Inferior parietal cortex (tissue), 1 donor: ENCODE measurements at regions not wholly inside any gene's neighbourhood (a gene's known extent, or its start where the extent isn't known, plus 50 kb on each side); places are given as distances from the start of the nearest gene placed in this dataset.

Experiments
- DNase-seq: peaks from one replicate; pipeline ENCODE4 v3.0.0-alpha.2; 2016; ENCODE audit errors: extremely low spot score

DNA sequence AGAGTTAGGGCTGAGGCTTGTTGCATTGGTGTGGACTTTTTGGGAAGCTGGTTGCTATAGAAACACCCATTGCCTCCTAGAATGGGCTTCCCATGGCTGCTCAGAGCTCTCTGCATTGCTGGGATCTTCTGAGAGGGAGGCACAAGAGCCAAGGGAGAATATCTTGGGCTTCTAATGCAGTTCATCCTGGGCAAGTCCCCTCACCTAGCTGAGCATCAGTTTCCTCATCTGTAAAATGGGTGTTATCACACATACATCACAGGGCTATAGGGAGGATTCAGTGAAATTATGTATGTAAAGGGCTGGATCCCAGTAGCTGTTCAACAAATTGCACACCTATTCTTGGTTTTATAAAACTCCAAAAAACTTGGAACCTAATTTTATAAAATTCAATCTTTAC, 106.1 kb upstream of the ALDH1B1 start:
- DNase-seq, result no peak

DNA sequence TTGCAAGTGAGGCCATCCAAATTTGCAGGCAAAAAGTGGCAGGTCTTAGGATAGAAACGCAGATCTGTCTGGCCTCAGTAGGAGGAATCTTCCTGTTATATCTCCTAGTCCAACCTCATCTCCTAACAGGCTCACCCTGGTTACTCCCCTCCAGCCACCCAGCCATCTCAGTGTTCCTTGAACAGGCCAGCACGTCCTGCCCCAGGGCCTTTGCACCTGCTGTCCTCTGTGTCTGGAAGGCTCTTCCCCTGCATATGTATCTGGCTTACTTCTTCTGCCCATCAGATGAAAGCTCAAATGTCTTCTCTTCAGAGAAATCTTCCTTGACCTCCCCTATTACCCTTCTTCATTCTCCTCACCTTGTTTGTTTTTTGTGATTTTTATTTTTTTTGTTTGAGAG, 107.3 kb upstream of the ALDH1B1 start:
- DNase-seq, result no peak

DNA sequence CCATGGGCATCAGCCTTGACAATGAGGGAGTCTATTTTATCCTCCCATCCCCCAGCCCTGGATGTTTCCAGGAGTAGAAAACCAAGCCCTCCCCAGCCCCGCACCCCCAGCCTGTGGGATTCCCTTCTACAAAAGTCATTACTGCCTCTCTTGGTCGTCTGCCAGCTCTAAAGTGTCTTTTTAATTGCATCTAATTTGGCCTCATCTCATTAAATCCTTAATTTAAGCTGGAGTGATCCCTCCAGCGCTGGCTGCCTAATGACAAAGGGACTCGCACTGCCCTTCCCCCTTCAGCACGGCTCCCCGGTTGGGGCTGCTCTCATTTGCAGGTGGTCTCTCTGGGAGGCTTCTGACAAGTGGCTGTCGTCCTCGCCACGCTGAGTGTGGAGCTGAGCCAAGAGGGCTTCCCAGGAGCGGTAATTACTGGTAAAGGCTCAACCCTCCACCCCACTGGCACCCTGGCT, 107.9 kb upstream of the ALDH1B1 start:
- DNase-seq, result no peak

DNA sequence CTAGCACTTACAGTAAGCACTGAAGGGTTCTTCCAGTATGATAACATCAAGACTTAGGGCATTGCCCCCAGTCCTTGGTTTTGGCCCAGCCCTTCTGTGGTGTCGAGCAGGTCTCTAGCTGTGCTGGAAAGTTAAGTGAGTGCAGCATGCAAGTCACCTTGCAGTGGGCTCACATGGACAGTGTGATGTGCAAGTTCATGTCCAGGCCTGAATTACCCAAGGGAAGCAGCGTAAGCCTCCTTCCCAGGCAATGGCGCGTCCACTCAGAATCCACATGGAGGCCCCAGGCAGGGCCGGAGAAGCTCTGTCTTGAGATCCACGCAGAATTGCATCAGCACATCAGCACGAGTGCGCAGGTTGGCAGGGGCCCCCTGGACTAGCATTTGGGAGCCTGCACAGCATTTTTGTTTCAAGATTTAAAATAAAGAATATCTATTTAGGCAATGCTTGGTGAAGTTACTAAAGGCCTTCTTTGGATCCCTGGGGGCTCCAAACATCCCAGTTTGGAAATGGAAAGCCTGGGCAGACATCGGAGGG, 108.4 kb upstream of the ALDH1B1 start:
- DNase-seq, result no peak

DNA sequence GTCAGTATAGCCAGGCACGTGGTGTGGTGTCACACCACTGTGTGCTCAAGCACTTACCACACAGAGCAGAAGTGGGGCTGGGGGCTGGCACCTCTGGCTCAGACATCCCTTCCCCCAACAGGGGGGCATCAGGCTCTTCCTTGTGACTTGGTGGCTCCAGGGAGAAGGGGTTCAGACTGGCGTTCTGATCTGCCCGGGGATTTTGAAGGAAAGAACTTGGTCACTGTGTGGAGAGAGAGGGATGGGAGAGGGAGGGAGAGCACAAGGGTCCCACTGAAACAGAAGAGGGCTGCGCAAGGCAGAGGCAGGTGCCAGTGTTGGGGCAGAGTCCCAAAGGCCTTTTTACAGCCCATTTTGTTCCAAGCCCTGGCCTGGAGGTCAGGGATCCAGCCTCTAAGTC, 109.7 kb upstream of the ALDH1B1 start:
- no peak for DNase-seq

DNA sequence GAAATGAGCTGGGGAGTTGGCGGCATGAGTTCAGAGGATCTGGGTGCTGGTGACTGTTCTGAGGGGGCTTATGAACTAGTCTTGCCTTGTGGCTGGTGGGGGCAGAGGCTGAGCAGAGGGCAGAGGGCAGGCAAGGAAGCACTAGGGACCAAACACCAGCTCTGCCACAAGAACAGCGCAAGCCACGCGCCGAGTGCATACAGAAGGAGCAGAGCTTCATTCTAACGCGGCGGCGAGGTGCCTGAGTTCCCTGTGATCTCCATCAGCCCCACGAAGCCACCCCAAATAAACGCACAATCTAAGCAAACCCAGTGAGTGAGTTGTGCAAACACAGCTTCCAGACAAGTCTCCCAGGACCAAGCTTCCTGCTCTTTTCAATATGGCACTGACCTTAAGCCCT, 110.6 kb upstream of the ALDH1B1 start:
- DNase-seq, result no peak

DNA sequence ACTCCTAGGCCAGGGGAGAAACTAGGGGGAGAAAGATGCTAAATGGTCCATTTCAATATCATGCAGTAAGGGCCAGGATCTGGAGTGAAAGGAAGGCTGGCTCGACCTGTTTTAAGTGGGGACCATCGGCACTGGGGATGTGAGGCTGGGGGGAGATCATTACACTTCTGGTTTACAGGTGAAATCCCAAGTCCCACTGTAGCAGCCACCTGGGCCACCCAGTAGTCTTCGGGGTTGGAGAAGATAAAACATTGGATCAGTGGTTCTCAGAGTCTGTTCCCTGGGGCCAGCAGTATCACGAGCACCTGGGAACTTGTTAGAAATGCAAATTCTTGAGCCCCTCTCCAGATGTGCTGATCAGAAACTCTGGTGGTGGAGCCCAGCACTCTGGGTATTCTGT, 111.3 kb upstream of the ALDH1B1 start:
- DNase-seq, result no peak

DNA sequence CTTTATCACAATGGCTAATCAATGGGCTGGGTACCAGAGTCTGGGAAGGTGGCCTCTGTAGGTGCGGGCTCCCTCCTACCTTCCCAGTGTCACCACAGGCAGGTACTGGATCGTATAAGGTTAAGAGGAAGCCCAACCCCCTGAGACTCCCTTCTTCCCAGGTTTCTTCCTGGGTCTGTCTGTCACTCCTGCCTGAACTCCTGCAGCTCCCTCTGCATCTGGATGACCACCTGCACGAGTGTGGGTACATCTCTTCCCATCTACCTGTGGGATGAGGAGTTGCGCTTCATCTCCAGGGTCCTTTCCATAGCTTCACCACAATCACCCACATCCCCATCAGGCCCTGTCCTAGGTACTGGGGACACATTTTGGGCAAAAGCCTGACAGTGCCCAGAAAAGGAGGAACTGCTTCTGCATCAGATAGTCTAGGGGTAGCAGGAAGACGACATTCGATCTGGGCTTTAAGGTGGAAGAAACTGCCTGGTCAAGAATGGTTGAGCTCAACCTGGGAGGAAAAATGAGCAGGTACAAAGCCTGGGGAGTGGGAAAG, 112.2 kb upstream of the ALDH1B1 start:
- no peak for DNase-seq

DNA sequence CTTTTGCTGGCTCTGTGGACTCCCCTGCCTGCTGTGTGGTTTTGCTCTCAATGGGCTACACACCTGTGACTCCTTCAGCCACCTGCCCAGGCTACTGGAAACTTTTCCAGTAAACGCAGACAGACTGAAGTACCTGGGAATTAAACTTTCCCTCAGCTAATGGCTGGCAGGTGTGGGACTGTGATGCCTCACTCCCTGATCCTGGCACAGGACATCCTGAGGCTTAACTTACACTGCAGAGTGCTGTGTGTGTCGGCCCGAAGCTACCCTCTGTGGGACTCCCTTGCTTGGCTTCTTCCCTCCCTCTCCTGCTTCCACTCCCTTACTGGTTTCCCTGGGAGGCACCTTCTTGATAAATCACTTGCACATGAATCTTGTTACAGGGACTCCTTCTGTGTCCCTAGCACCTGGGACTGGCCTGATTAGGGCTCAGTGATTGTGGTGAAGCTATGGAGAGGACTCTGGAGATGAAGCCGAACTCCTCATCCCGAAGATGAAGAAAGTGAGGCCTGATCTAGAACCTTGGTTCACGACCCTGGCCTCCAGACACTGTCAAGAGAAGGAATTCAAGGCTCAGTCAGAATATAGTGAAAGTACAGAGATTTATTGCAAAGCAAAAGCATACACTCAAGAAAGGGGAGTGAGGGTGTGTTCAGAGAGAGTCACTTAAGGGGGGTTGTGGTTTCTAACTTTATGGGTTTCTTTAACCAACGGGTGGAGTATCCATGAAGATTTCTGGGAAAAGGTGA, 113.4 kb upstream of the ALDH1B1 start:
- DNase-seq, result no peak

DNA sequence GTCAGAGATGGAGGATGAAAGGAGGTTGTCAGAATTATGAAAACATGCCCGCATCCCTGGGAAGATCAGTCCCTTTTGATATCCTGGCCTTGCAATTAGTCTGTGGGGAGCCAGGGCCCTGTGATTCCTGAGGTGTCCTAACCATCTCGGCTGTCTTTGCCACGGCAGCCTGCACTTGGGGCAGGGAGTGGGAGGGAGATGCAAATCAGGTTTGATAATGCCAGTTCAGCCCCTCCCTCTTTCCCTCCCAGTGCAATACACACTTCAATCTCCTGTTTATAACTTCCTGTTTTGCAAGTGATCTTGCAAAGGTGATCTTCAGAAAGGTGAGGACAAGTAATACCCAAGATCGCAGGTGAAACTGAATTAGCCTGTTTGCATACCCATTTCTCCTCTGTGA, 114.0 kb upstream of the ALDH1B1 start:
- DNase-seq, result no peak

DNA sequence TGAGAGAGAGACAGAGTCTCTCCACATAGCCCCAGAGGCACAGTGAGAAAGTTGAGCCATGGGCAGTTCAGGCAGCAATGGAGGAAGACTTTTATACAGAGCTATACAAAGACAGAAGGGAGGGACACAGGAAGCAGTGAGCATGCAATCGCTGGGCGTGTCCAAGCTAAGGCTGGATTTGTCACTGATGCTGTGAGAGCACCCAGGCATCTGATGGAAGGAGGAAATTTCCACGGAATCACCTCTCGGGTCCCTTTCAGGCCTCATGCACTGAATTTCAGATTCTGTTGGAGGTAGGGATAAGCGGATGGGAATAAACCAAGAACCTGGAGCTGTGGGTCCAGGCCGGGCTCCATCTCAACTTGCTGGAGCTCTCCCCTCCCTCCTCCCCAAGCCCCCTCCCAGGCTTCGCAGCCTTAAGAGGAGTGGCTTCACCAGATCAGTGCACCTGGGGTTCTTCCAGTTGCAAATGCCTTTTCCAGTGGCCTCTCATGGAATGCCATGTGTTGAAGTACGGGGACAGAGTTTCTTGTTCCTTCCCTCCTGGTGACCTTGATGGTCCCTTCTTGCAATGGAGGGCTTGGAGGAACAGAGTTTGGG, 114.8 kb upstream of the ALDH1B1 start:
- no peak for DNase-seq

DNA sequence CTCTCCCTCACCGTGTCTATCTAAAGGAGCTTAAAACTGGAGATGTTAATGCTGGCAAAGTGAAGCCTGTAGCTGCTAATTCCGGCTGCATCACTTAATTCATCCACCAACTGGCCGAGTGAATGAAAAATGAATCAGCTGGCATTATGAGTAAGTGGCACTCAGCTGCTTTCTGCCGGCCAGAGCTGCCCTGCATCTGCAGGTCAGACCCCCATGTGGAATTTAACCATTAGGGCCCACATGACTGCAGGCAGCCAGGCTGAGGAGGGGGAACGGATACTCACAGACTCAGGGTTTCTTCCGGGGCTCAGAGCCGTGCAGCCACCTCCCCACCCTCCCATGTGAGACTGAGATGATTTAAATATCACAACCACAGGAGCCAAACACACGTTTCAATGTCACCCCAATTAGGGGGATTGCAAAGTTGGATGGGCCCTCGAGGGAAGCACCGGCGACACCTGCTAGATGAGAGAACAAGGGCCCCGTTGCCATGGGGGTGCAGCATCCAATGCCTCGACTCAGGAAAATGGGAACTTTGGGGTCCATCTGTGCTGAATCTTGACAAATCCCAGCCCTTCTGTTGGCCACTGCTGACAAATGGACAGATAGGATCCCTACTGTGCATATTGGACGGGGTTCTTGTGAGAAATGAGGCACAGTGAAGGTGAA, 115.6 kb upstream of the ALDH1B1 start:
- no peak for DNase-seq

DNA sequence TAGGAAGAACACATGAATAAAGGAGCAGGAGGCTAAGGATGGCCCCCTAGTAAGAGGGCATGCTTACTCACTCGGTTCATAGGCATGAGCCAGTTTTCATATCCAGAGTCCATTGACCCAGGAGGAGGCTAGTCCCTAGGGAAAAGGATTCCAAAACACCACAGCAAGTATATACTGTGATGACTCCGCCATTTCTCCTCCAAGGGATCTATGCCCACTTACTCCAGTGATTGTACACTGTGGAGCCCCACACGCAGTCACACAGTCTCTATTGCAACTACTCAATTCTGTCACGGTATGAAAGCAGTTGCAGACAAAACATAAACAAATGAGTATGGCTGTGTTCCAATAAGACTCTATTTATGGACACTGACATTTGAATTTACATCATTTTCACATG, 117.7 kb upstream of the ALDH1B1 start:
- no peak for DNase-seq

DNA sequence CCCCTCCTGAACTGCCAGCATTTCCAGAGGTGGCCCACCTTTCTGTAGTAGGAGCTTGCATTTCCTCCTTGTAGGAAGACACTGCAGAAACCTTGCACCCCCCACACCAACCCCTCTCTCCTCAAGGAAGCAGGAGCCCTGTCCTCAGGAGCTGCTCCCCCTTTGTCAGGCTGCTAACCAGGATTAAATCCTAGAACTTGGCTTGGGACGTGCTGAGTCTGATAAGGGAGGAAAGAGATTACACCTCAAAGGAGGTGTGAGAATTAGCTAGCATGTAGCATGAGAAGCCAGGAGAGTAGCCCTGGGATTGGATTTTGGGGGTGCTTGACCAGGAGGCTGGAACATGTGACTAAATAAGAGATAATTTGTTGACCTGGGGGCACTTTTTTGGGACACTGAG, 119.8 kb upstream of the ALDH1B1 start:
- no peak for DNase-seq

DNA sequence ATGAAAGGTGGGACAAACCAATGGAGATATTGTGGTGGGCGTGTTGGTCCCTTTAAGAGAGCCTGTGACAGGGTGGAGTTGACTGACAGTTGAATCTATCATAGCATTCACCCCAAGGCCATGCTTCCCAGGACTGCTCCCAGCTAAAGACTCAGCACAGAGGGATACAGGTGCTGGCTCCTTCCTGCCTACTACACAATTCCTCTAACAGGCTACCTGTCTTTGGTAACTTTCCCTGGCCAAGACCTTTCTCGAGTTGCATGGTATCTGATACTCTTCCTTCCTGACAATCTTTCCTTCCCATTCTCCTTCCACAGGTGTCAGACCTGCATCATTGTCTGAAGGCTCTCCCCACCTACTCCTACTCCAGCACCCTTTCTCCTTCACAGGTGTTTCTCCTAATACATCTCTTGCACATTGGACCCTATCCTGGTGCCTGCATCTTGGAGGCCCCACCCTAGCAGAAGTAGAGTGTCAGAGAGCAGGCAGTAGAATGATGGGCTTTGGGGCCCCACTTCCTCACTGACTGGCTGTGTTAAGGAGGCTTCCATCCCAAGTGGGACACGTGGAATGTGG, 120.7 kb upstream of the ALDH1B1 start:
- no peak for DNase-seq

DNA sequence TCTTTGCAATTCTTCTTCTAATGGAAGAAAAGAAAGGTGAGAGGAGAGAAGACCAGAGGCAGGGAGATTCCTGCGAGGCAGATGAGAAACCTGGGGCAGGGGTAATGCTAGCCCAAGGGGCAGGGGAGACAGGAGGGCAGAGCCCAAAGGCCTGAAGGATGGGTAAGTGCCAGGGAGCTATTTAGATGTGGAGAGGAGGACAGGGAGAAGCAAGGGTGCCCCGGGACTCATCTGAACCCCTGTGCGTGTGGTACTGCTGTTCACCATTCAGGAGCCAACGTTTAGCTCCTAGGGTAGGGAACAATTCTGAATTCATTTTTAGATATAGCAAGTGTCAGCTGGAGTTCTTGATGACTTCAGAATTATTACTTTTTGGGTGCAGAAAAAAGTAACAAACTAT, 122.7 kb upstream of the ALDH1B1 start:
- DNase-seq, result no peak

DNA sequence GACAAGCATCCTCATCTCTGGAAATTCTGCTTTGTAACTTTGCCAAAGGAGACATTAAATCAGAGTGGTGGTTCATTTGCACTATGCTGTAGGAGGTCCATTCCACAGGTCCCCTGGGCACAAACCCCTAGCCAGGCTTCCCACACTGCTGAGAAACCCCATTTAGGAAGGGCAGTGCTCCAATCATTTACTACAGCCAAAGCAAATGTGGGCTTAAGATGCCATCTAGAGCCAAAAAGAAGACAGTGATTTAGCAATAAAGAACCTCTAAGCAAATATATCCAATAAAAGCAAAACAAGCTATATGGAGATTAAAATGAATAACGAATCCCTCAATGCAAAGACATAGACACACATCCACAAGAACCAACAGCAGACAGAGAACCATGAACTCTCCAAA, 129.0 kb upstream of the ALDH1B1 start:
- DNase-seq, result no peak

DNA sequence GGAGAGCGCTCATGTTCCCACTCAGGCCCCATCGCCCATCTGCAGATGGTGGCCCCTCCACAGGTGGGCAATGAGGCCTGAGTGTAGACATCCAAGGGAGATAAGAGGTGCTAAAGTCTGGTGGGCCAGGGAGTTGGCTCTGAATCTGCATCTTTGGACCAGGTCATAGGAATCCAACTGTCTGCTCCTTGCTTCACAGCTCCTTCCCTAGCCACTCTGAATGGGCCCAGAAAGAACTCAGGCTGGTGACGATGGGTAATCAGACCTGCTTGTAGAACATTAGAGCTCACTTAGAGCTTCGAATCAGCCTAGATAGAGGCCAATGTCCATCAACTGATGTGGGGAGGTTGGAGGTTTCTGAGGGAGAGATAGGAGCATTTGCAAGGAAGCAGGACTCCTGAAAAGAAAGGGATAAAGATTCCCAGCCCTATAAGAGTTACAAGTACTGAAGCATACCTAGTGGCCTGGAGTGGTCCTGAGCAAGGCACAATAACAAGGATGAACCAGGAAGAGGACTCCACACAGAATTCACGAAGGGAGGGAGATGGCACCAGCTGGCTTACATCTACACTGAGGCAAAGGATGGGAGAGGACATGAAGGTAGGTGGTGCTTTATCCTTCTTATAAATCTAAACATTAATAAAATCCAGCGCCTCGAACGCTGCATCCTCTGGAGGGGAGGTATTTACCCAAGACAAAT, 132.8 kb upstream of the ALDH1B1 start:
- no peak for DNase-seq

DNA sequence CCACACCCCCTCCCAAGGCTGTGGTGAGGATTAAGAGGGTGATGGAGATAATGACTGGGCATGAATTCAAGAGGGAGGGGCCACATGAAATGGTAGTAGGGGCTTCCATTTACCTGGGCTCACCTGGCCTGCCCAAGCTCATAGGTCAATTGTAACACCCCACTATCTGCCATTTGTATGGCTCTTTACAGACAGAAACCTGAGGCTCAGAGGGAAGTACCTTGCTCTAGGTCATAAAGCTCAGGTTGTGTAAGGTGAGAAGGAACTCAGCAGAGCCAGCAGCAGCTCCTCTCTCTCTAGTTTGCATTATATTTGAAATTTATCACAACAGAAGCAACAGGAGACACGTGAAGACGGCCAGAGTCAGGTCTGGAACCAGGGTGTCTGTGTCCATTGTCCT, 133.4 kb upstream of the ALDH1B1 start:
- DNase-seq, result no peak

DNA sequence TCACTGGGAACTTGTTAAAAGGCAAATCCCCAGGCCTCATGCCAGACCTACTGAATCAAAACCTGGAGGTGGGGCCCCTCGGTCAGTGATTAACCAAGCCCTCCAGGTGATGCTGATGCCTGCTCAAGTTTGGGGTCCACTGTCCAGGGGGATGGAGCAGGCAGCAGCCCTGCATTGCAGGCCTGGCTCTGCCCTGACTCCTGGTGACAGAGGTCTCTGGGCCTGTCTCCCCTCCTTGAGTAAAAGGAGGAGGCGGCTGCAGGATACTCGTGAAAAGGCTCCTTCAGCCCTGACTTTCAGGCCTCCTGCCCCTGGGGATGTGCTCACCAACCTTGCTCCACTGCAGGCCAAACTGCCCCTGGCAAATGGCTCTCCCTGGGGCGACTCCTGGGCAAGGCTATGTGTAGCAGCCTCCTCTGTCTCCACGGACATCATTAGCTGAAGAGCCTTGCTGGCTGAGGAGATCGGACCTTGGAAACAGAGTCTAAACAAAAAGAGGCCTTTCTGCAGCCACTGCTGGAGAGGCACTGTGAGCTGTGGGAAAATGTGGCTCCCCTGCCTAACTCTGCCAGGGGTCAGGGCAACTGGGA, 134.8 kb upstream of the ALDH1B1 start:
- DNase-seq, result no peak

DNA sequence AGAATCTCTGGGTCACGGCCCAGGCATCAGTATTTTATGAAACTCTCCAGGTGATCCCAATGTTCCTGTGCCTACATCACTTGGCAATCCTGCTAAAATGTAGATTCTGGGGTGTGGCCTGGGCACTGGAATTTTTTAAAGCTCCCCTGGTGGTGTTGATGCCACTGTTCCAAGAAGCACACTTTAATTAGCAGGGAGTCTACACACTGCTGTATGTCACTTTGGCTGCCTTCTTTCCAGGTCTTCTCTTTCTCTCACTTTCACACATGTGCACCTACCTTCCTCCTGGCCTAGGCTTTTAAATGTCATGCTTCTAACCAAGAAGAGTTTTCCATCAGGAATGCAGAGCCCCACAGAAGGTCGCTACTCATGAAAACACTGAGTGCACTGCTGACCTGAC, 136.0 kb upstream of the ALDH1B1 start:
- no peak for DNase-seq
